K562 (cell line): ENCODE measurements at regions not wholly inside any gene's neighbourhood (a gene's known extent, or its start where the extent isn't known, plus 50 kb on each side); places are given as distances from the start of the nearest gene placed in this dataset.

ENCODE experiments used
- ATAC-seq: fragments of 200-7000 bp; cut with Tn5 transposase; 3 replicates; pipeline ENCODE4 v1.9.1; 2020; ENCODE audit warnings: moderate library complexity
- BruUV-seq: library from RNA; stranded (reverse); fragments of 400-500 nt; replicated peaks from 2 replicates; lab custom pipeline; 2021; lab: Mats Ljungman, UMichigan
- CTCF ChIA-PET: fragments of 300-600 bp; formaldehyde crosslinking; extraction: SDS; loops from one replicate; lab custom pipeline; 2021; ENCODE audit warnings: low intra/inter-chr PET ratio; lab: Yijun Ruan, JAX
- POLR2A ChIA-PET: fragments of 300-600, 350-650 bp; sonication (Branson Sonifier 250); formaldehyde crosslinking; extraction: SDS; loops from one replicate; lab custom pipeline; 2021; ENCODE audit warnings: antibody characterized with exemption, inconsistent platforms; lab: Yijun Ruan, JAX
- DNase-seq, 4 experiments: peaks; one replicate each; pipeline versions ENCODE4 v3.0.0 to v3.0.0-alpha.2; 2011 to 2018; ENCODE audit warnings: low spot score in 3 of 4, mixed read lengths in 3 of 4; ENCODE audit errors: extremely low read depth in 1 of 4
- FAIRE-seq: peaks from 2 replicates; lab custom pipeline; 2011; peaks lifted over from hg19 to GRCh38; lab: Jason Lieb, UNC
- H2AFZ ChIP-seq: 2 replicates; pipeline ENCODE4 v1.6.0; 2011; ENCODE audit warnings: low read depth, low read length, control low read depth, inconsistent platforms
- H3K27ac ChIP-seq: fragments of 200-600 bp; 3 replicates; pipeline ENCODE4 v1.8.0; 2011; ENCODE audit warnings: low read depth, mild to moderate bottlenecking, control low read depth, inconsistent platforms, low read length, moderate library complexity, mixed read lengths; ENCODE audit errors: extremely low read depth
- H3K27me3 ChIP-seq, 2 experiments: fragments of 300-600 bp in 1 of 2; 2 replicates in 1 of 2; 3 replicates in 1 of 2; pipeline versions ENCODE4 v1.6.0 to v1.8.0; 2011; ENCODE audit warnings: inconsistent platforms in 2 of 2, low read length in 2 of 2, mild to moderate bottlenecking in 1 of 2, mixed read lengths in 1 of 2, moderate library complexity in 1 of 2; ENCODE audit not compliant: control insufficient read depth in 2 of 2, insufficient read depth in 2 of 2
- H3K36me3 ChIP-seq: fragments of 300-600 bp; 3 replicates; pipeline ENCODE4 v1.8.0; 2011; ENCODE audit warnings: mild to moderate bottlenecking, low read length, inconsistent platforms; ENCODE audit not compliant: control insufficient read depth, insufficient read depth
- H3K4me1 ChIP-seq, 2 experiments: fragments of 200-600 bp in 1 of 2; replicated peaks in 1 of 2; 2 replicates in 1 of 2; 3 replicates in 1 of 2; pipeline versions ENCODE4 v1.5.1 to v1.8.0; 2011; ENCODE audit warnings: inconsistent platforms in 2 of 2, low read length in 2 of 2, mild to moderate bottlenecking in 1 of 2, mixed read lengths in 1 of 2, moderate library complexity in 1 of 2; ENCODE audit not compliant: control insufficient read depth in 2 of 2, insufficient read depth in 2 of 2
- H3K4me2 ChIP-seq: 2 replicates; pipeline ENCODE4 v1.6.1; 2011; ENCODE audit warnings: low read length, control low read depth, inconsistent platforms, mixed read lengths; ENCODE audit not compliant: insufficient read depth
- H3K4me3 ChIP-seq: fragments of 200-600 bp; sonication (generic), shearing (Covaris generic); 2 replicates; pipeline ENCODE4 v1.5.1; 2016; ENCODE audit warnings: control low read depth, inconsistent platforms
- H3K79me2 ChIP-seq: fragments of 200-600 bp; 3 replicates; pipeline ENCODE4 v1.8.0; 2011; ENCODE audit warnings: low read length, inconsistent platforms; ENCODE audit not compliant: control insufficient read depth, insufficient read depth
- H3K9ac ChIP-seq, 2 experiments: 2 replicates each; pipeline versions ENCODE4 v1.6.0 to v1.6.1; 2011; ENCODE audit warnings: low read depth in 2 of 2, low read length in 2 of 2, control low read depth in 1 of 2, inconsistent platforms in 1 of 2, mild to moderate bottlenecking in 1 of 2, mixed read lengths in 1 of 2; ENCODE audit not compliant: insufficient read depth in 1 of 2
- H3K9me1 ChIP-seq: one replicate; pipeline ENCODE4 v1.6.0; 2011; ENCODE audit warnings: inconsistent platforms, mild to moderate bottlenecking, low read length, moderate library complexity; ENCODE audit not compliant: control insufficient read depth, insufficient read depth
- H3K9me3 ChIP-seq: replicated peaks from 2 replicates; pipeline ENCODE4 v1.5.1; 2011; ENCODE audit warnings: low read depth, low read length, inconsistent platforms; ENCODE audit not compliant: control insufficient read depth, insufficient read depth
- H4K20me1 ChIP-seq: replicated peaks from 2 replicates; pipeline ENCODE4 v1.6.1; 2011; ENCODE audit warnings: low read length, inconsistent platforms, mixed read lengths; ENCODE audit not compliant: control insufficient read depth, insufficient read depth
- ATF7 ChIP-seq: fragments of 450-650 bp; IDR thresholded peaks from 2 replicates; pipeline ENCODE4 v1.7.1; 2014; ENCODE audit warnings: mild to moderate bottlenecking, moderate library complexity
- E2F6 ChIP-seq, 2 experiments: IDR thresholded peaks; 2 replicates each; pipeline ENCODE4 v1.6.1; 2011; ENCODE audit warnings: borderline replicate concordance in 1 of 2, control low read depth in 1 of 2, low read depth in 1 of 2, low read length in 1 of 2, mild to moderate bottlenecking in 1 of 2, mixed read lengths in 1 of 2, moderate library complexity in 1 of 2; ENCODE audit not compliant: insufficient read depth in 1 of 2, insufficient read length in 1 of 2, poor library complexity in 1 of 2, severe bottlenecking in 1 of 2; ENCODE audit errors: extremely low read depth in 1 of 2
- EWSR1 ChIP-seq: fragments of 450-650 bp; IDR thresholded peaks from 2 replicates; pipeline ENCODE4 v1.6.1; 2018; ENCODE audit warnings: borderline replicate concordance, mild to moderate bottlenecking, low read depth, moderate library complexity; ENCODE audit not compliant: partially characterized antibody
- HCFC1 ChIP-seq: IDR thresholded peaks from 2 replicates; pipeline ENCODE4 v1.6.1; 2012; ENCODE audit warnings: low read depth, low read length, improper control_type of control experiment
- MXD1 ChIP-seq: fragments of 250-450 bp; sonication (Bioruptor Pico); IDR thresholded peaks from 2 replicates; pipeline ENCODE4 v1.8.0; 2021; ENCODE audit warnings: borderline replicate concordance, mild to moderate bottlenecking, moderate library complexity; ENCODE audit not compliant: poor library complexity, severe bottlenecking
- POU5F1 ChIP-seq: fragments of 150-350 bp; IDR thresholded peaks from 2 replicates; pipeline ENCODE4 v1.6.1; 2014; ENCODE audit warnings: borderline replicate concordance, low read length, low read depth, mild to moderate bottlenecking; ENCODE audit not compliant: partially characterized antibody
- WGBS: fragments of 100-300 bp; shearing (Covaris generic); methylation state at CpG from one replicate; pipeline ENCODE4 v1.1.6; 2016; ENCODE audit warnings: low coverage, mixed read lengths; ENCODE audit not compliant: insufficient coverage; ENCODE audit errors: missing lambda C conversion rate; 5-methylcytosine and 5-hydroxymethylcytosine counted together
- in situ Hi-C: fragments of 300-500 bp; cut with MboI; formaldehyde crosslinking; loops from 4 replicates; pipeline ENCODE4 v1.15.0; 2018; ENCODE audit warnings: inconsistent platforms, mixed read lengths
- intact Hi-C: fragments of 100-400 bp; cut with micrococcal nuclease; formaldehyde crosslinking; loops from 2 replicates; pipeline ENCODE4 v1.14.2; 2022

- FAIRE-seq (no peak), DNase-seq (no peak), ATAC-seq (no peak)
- POLR2A ChIA-PET, result no interaction called here
- BruUV-seq, result no TSS peak
- intact Hi-C loops, result no loop called here
- H3K4me1 ChIP-seq, result no peaks in the 10 kb centered on the region; a peak in 1 of 5 replicates
- no peaks in the 10 kb centered on the region for H3K79me2 ChIP-seq
- no peaks in the 10 kb centered on the region for H3K36me3 ChIP-seq
- no peaks in the 10 kb centered on the region for H4K20me1 ChIP-seq
- CTCF ChIA-PET, result no interaction called here
- no peak for TF ChIP-seq HCFC1
- TF ChIP-seq E2F6 (IDR thresholded peaks at IDR 0.05; ENCODE audit: borderline replicate concordance in 1 of 2, extremely low read depth in 1 of 2, insufficient read depth in 1 of 2, insufficient read length in 1 of 2, low read depth in 1 of 2, low read length in 1 of 2, poor library complexity in 1 of 2, severe bottlenecking in 1 of 2), result no peak
- no peak for TF ChIP-seq MXD1 (CRISPR knock-in tag)
- TF ChIP-seq EWSR1, result no peak
- TF ChIP-seq ATF7, result no peak
- no peak for TF ChIP-seq POU5F1
- in situ Hi-C loops, result no loop called here
- no peak overlapping the region for H3K4me3 ChIP-seq
- H3K9me1 ChIP-seq, result no peaks in the 10 kb centered on the region
- no peaks in the 10 kb centered on the region for H3K9me3 ChIP-seq
- H2AFZ ChIP-seq, result no peak overlapping the region
- 1% methylated on average over 8 of the region's 8 CpGs for WGBS
- H3K4me2 ChIP-seq, result no peak overlapping the region
- H3K27ac ChIP-seq, result no peak overlapping the region
- no peak overlapping the region for H3K9ac ChIP-seq
- H3K27me3 ChIP-seq, result no peaks in the 10 kb centered on the region; a peak in 1 of 5 replicates
Observed at GRCh38 chr1:4318720-4319119, 335.7 kb upstream of the AJAP1 start.
